ENCODE measurements at regions not wholly inside any gene's neighbourhood (a gene's known extent, or its start where the extent isn't known, plus 50 kb on each side); places are given as distances from the start of the nearest gene placed in this dataset.

DNA sequence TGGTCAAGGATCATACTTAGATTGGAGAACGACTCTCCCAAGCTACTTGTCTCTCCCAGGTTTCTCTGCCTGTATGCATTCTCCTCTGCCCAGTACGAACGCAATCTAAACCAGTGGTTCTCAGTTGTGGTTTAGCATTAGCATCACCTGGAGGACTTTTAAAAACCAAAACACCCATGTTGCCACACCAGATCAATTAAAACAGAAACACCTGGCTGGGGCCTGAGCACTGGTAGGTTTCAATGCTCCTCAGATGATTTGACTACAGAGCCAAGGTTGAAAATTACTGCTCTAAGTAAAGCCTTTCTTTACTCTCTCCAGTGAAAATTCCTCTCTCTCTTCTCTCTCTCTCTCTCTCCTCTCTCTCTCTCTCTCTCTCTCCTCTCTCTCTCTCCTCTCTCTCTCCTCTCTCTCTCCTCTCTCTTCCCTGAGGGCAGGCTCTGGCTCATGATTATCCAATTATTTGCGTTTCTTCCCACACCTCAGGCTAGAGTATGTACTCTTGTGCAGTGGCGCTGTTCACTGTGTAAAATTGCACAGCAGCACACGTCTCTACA is 153.7 kb upstream of the FGF13 start (continued):
- TF ChIP-seq ARHGAP35 (IDR thresholded peaks at IDR 0.05; ENCODE audit: partially characterized antibody) (no peak), PURB (CRISPR knock-in tag; IDR thresholded peaks at IDR 0.05; ENCODE audit: low read depth) (no peak), SMAD2 (IDR thresholded peaks at IDR 0.05; ENCODE audit: low read depth, low read length) (no peak), HNRNPK (IDR thresholded peaks at IDR 0.05; ENCODE audit: low read depth, low read length, poor library complexity, severe bottlenecking) (no peak)

- no peak for FAIRE-seq
- TF ChIP-seq ELF2 (CRISPR knock-in tag; IDR thresholded peaks at IDR 0.05), result no peak
- no peak for TF ChIP-seq SP1 (CRISPR knock-in tag; IDR thresholded peaks at IDR 0.05)
- CTCF ChIA-PET (ENCODE audit: low intra/inter-chr PET ratio), result no interaction called here
- Histone ChIP-seq H3K4me1 (replicated peaks in 1 of 2; ENCODE audit: control insufficient read depth in 2 of 2, insufficient read depth in 2 of 2, low read length in 2 of 2) (peaks cover 0 to 16% of the 10 kb centered on the region in 2 experiments; a peak in 3 of 5 replicates), H2AFZ (ENCODE audit: low read depth, low read length) (no peak overlapping the region), H3K9ac (ENCODE audit: insufficient read depth in 1 of 2, low read depth in 2 of 2, low read length in 2 of 2) (no peak overlapping the region), H3K27ac (ENCODE audit: extremely low read depth, low read depth, low read length) (no peak overlapping the region), H3K27me3 (ENCODE audit: control insufficient read depth in 2 of 2, insufficient read depth in 2 of 2, low read length in 2 of 2) (no peaks in the 10 kb centered on the region), H3K4me3 (no peak overlapping the region), H3K79me2 (ENCODE audit: control insufficient read depth, insufficient read depth, low read length) (peaks cover 15% of the 10 kb centered on the region; the same call in 2 of the 3 replicates), H3K36me3 (ENCODE audit: control insufficient read depth, insufficient read depth, low read length) (peaks cover 16% of the 10 kb centered on the region; the same call in 2 of the 3 replicates), H3K9me3 (replicated peaks; ENCODE audit: control insufficient read depth, insufficient read depth, low read depth, low read length) (no peaks in the 10 kb centered on the region), H3K9me1 (ENCODE audit: control insufficient read depth, insufficient read depth, low read length) (no peaks in the 10 kb centered on the region), H3K4me2 (ENCODE audit: insufficient read depth, low read length) (no peak overlapping the region), H4K20me1 (replicated peaks; ENCODE audit: control insufficient read depth, insufficient read depth, low read length) (0 out of 2 replicates have a peak, but pooled peaks cover 5% of the 10 kb centered on the region)
- POLR2A ChIA-PET, result interaction anchor here (1.4 kb wide), 1 partner anchor 10 kb away, joined by 5 read pairs; no protein-coding TSS in a partner anchor
- no peak for ATAC-seq
- no peak for DNase-seq (ENCODE audit: extremely low read depth in 1 of 4, low spot score in 3 of 4)
- intact Hi-C loops (cut with micrococcal nuclease), result loop anchor here (10.0 kb wide), 1 partner anchor 125 kb away; no protein-coding TSS in a partner anchor
- WGBS (ENCODE audit: insufficient coverage, low coverage, missing lambda C conversion rate), result 22% methylated on average over 2 of the region's 2 CpGs
- in situ Hi-C loops (cut with MboI), result no loop called here
- no TSS peak for BruUV-seq (replicated peaks)
These were observed 147.9 kb upstream of the FGF13 start for GRCh38 chrX:138859421-138859820.
